ENCODE measurements at regions not wholly inside any gene's neighbourhood (a gene's known extent, or its start where the extent isn't known, plus 50 kb on each side); places are given as distances from the start of the nearest gene placed in this dataset.

DNA sequence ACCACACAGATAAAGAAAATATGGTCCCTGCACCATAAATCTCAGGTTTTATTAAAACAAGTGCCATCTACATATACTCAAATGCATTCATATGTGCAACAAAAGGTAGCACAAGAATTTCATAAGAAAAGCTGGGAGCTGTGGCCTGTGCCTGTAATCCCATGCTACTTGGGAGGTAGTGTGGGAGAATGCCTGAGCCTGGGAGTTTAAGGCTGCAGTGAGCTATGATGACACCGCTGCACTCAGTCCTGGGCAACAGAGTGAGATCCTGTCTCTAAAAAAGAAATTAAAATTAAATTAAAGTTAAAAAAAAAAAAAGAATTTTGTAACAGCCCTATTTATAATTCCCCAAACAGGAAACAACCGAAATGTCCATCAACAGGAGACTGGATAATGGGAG, 81.3 kb upstream of the JADE1 start:
- TF ChIP-seq, protein P1, sequence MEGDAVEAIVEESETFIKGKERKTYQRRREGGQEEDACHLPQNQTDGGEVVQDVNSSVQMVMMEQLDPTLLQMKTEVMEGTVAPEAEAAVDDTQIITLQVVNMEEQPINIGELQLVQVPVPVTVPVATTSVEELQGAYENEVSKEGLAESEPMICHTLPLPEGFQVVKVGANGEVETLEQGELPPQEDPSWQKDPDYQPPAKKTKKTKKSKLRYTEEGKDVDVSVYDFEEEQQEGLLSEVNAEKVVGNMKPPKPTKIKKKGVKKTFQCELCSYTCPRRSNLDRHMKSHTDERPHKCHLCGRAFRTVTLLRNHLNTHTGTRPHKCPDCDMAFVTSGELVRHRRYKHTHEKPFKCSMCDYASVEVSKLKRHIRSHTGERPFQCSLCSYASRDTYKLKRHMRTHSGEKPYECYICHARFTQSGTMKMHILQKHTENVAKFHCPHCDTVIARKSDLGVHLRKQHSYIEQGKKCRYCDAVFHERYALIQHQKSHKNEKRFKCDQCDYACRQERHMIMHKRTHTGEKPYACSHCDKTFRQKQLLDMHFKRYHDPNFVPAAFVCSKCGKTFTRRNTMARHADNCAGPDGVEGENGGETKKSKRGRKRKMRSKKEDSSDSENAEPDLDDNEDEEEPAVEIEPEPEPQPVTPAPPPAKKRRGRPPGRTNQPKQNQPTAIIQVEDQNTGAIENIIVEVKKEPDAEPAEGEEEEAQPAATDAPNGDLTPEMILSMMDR (IDR thresholded peaks at IDR 0.05), result no peak
- TF ChIP-seq POLR2A (IDR thresholded peaks at IDR 0.05), result no peak

Measured in heart left ventricle (tissue), 13 donors.